ENCODE measurements at regions not wholly inside any gene's neighbourhood (a gene's known extent, or its start where the extent isn't known, plus 50 kb on each side); places are given as distances from the start of the nearest gene placed in this dataset.

DNA sequence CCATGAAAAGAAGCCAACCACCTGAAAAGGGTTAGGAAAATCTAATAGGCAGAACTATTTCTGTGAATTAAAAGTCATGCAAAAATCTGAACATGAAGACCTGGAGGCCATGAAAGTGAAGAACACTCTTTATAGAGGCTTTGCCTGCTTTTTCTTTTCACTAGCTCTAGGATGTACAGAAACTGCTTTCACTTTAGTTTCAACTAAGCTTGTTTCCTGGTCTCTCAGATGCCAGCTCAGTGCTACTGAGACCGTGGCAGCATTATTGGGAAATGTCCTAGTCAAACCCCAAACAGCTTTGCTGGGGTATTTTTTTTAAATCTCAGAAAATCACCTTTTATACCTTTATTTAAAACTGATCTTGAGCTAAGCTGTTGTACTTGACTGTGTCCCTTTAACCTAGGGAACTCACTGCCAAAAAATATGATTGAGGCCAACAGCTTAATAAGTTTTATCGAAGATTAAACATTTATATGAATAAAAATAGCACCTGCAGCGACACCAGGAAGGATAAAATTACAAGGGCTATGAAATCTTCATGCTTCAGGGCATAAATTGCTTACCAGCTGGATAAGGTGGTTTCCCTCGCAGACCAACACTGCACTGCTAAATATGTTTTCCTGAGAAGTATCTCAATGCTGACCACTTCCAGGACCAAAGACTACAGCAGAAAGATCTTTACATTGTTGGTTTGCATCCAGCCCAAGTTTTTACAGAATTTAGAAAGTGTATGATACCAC lies 621.8 kb upstream of the ZFHX3 start:
- peak in 2 of 3 experiments; percentile 5 to 46 for DNase-seq

DNA sequence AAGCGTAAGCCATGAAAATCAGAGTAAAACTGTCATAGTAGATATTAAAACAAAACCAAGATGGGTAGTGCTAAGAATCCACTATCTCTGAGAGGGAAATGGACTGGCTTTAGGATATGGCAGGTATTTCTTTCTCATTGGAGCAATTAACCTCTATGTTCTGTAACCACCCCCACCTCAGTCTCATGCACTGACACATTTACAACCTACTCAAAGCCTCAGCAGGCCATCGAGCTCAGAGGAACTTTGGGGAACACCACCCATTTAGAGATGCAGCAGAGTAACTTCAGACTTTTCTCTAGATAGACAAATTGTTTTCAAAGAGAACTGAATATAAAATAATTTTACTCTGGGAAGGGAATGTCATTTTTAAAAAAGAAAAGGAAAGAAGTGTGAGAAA lies 615.8 kb upstream of the ZFHX3 start:
- no peak for DNase-seq

DNA sequence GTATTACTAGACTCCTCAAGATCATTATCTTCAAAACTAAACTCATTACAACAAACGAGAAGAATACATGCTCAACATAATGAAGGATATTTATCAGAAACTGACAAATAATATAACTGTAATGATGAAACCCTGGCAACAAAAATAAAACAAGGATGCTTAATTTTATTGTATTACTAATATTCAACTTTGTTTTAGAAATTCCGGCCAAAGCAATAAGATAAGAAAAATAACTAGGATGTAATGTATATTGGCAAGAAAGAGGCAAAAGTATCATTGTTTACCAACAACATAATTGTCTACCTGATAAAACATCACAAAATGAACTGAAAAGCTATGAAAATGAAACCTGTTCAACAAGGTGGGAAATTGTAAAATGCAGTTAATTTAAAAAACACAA lies 588.3 kb upstream of the ZFHX3 start:
- DNase-seq = no peak

DNA sequence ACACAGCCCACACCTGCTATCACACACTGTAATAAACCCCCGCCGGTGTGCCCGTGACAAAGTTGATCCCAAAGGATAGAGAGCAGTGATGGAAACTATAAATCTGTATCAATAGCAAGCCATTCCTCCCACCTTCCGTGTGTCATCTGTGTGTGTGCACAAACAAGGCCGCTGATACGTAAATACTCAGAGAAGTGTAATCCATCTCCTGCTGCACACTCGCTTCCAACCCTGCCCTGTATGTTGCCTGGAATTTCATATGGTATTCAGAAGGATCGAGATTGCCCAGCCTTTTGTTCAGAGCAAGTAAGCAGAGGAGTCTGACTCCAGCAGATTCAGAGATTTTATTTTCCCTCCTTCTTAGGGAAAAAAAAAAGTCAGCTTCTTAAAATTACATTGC lies 581.1 kb upstream of the ZFHX3 start:
- DNase-seq = no peak

DNA sequence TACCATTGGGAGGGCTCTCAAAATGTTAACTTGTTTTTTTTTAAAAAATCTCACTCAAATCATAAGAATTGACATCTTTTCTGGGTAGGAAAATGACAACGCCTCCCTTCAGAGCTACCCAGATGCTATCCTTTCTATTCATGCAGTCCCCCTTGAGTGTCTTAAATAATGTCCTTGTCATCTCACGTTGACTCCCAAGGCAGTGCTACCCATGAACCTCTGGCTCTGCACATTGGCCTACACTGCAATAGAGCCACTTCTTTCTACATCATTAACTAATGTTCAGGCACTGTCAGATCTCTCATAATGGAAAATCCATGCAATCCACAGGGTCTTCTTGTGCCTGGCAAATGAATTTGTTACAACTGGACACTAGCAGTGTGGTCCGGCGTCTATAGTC lies 569.8 kb upstream of the ZFHX3 start:
- no peak for DNase-seq

DNA sequence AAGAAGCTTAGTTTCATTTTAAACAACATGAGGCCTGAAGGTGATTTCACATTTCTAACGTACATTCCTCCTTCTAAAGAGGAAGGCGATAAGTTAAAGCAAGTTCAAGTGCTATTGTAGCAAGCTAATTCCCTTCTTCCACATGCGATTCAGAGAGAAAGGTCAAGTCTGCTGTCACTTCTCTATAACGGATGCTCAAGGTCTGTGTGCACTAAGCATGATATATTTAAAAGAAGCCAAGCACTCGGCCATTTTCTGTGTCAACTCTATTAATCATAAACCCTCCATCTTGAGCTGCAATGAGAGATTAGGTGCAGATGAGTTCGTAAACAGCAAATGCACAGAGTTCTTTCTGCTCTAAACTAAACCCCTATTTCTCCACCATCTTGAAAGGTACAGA lies 568.8 kb upstream of the ZFHX3 start:
- no peak for DNase-seq

DNA sequence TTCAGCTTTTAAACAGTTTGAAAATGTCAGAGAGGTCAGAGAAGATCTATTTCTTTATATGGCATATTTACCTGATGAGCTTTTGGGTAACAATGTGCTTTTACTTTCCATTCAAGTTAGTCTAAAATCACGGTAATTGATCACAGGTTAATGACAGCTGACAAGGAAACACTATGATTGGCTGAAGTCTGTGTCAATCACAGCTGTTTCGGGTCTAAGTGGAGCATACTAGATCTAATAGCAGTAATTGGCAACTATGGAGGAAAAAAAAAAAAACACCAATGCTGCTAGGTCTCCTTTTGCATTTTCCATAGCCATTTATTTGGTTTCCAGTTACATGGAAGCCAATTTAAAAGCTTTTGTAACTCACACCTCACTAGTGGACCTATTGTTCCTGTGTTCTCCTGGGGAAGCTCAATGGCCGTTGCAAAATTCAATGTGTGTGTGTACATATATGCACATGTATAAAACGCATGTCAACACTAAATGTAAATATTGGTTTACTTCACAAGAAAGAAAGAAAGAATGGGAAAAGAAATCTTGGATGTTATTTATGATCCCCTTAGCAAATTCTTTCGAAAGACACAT lies 568.3 kb upstream of the ZFHX3 start:
- peak; percentile 11 to 64 (median 33) for DNase-seq

DNA sequence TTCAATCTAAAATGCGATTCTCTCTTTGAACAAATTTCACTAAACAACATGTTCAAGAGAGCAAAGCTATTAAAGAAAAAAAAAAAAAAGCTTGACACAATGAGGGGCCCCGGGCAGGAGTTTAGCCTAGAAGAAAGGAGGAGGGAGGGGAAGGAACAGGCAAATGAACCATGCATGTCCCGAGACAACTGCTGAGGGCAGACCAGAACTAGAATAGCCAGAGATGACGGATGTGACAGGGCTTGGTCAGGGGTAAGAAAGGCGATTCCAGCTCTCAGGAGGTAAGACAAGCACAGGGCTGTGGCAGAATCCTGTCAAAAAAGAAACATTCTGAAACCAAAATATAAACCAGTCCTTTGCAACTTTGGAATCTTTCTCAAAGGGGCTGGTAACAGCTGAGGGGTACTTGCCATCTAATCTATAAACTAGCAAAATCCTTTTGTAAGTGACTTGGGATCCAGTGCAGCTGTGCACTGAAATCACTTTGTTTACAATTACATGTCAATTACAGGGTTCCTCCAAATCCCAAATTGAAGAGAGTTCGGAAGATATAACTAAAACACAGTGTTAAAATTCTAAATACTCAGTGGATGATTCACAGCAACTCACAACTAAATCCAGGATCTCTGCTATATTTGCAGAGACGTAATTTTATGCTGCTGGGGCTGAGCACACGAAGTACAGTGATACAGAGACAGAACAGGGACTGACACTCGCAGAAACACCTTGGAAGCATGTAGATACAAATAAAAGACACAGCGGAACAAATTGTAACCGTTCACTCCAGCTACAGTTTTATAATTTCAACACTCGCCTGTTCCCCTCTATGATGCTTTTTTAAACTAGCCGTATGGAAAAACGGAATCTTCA lies 567.4 kb upstream of the ZFHX3 start:
- DNase-seq = peak in 1 of 3 experiments; percentile 17

DNA sequence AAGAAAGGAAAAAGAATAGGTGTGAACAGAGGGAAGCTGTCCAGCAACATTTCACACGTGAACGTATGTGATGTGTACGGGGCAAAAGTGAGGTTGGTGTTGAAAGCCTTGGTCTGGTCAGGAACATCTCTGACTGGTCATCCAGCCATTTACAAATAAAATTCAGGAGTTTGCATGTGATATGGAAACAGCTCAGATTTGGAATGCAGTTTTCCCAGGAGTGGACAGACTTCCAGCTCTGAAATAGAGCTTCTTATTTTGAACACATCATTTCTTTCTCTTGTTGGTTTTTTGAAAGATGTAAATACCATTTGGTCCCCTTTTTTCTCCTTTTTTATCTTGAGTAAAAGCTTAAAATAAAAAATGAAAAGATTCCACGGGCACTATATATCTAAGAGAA lies 566.2 kb upstream of the ZFHX3 start:
- DNase-seq = no peak

DNA sequence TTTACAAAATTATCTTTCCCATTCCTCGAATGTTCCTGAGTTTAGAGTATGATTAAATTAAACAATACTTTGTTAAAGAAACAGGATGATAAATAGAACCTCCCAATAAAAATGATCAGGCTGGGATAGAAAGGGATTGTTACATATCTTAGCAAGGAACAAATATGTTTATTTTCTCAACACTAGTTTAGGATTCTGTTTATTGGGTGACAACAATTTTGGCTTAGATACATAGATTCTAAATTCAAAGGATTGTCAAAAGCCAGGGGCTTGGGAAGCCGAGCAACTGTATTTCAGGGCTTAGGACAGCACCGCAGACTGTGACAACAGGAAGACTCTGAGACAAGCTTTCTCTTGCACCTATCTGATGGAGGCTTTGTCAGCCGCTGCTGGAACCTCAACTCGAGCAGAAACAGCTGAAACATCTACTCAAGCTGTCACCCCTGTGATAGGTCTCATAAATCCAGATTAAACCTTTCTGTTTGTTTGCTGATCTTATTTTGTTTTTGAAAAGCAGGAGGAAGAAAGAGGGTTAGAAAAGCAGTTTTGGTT lies 562.8 kb upstream of the ZFHX3 start:
- DNase-seq = peak in 1 of 3 experiments; percentile 31

DNA sequence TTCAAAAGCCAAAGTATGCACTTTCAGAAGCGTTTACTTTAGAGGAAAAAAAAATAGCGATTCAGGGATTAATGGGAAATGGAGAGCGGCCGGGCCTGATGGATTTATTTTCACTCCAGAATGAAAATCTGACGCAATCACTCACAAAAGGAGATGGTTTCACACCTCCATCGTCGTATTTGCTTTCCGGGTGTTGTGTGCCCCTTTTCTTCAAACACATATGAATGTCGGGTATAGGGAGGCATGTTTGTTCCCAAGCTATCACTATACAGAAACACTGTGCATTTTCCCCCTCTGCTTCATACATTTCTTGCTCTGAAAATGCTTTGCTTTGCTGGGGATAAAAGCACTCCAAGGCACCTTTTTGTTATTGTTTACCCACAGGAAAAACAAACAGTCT lies 562.2 kb upstream of the ZFHX3 start:
- DNase-seq = peak in 1 of 3 experiments; percentile 3

DNA sequence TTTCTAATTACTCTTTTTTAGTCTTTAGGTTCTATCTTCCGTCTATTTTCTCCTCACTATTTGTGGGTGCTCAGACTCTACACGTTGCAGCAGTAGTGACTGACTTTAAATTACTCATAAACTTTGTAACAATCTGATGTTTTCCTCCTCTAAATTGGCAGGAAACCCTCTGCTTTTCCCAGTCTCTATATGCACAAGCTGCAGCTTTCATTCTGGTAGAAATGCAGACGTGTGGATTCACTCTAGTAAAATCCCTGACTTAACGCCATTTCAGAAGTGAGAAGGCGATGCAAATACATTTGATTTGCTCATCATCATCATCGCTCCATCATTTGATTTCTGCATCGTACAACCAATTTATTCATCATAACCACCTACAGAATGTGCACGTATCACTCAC lies 561.0 kb upstream of the ZFHX3 start:
- DNase-seq = no peak

DNA sequence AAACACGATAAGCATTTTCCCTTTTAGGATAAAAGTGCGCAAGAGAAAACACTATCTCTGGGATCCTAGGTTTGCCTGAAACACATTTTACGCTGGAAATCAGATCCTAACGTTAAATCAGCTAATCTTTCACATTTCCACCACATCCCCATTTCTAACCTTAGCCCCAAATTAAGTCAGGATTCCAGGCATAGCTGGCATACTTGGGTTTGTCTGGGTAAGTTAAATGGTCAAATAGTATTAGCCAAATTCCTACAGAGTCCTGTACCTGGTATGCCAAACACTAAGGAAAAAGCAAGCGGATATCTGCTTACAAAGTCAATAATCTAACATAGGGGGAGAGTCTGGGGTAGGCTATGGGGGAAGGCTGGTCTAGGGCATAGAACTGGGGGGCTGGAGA lies 557.4 kb upstream of the ZFHX3 start:
- DNase-seq = no peak

DNA sequence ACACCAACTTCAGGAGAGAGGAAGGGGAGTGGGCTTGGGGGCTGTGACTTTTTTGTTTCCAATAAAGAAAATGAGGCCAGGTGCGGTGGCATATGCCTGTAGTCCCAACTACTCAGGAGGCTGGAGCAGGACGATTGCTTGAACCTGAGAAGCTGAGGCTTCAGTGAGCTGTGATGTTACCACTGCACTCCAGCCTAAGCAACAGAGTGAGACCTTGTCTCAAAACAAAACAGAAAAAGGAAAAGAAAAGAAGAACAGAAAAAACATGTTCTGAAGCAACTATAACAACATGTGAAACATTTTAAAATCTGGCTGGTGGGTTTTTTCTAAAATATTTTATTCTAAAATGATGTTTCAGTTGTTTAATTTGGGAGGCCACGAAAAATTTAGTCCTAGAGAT lies 554.0 kb upstream of the ZFHX3 start:
- no peak for DNase-seq

DNA sequence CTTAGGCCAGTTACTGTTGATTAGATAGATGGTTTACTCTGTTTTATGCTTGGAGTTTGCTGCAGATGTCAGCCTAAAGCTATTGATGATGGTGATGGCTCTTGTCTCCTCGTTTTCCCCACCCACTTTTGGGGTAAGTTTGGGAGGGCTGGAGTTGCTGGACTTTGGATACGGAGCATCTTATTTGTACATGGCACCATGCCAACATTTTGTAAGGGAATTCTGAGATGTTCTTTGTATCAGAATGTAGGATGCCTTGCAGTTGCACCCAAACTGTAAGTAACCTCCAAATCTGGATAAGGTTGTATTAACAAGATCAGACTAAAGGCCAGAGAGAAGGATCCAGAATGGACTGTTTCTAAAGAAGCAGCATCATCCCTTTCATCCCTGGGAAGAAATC lies 551.9 kb upstream of the ZFHX3 start:
- no peak for DNase-seq

DNA sequence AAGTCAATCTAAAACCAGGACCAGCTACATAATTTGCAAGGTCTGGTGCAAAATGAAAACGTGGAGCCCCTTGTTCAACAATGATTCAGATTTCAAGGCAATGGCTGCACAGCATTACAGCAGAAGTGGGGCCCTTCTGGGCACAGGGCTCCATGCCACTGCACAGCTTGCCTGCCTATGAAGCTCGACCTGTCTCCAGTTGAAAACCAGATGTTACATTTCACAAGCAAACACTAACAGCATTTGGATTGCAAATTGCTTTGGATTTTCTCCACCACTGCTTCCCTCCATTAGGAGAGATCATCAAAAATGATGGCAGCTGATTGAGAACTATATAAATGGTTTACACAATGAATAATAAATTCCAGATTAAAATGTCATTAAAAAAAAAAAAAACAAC lies 551.4 kb upstream of the ZFHX3 start:
- no peak for DNase-seq

DNA sequence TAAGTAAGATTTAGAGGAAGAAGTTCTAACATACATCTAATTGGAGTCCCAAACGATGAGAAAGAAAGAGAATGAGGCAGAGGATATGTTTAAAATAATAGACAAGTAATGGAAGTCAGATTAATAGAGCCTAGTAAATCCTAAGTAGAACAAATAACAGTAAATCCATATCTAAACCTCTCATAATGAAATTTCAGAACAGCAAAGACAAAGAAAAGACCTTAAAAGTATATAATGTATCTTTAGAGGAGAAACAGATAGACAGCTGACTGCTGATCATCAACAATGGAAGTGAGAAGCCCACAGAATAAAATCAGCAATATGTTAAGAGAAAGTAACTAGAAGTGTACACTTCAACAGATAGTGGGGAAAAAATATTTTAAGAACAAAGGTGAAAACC lies 536.2 kb upstream of the ZFHX3 start:
- DNase-seq = no peak

DNA sequence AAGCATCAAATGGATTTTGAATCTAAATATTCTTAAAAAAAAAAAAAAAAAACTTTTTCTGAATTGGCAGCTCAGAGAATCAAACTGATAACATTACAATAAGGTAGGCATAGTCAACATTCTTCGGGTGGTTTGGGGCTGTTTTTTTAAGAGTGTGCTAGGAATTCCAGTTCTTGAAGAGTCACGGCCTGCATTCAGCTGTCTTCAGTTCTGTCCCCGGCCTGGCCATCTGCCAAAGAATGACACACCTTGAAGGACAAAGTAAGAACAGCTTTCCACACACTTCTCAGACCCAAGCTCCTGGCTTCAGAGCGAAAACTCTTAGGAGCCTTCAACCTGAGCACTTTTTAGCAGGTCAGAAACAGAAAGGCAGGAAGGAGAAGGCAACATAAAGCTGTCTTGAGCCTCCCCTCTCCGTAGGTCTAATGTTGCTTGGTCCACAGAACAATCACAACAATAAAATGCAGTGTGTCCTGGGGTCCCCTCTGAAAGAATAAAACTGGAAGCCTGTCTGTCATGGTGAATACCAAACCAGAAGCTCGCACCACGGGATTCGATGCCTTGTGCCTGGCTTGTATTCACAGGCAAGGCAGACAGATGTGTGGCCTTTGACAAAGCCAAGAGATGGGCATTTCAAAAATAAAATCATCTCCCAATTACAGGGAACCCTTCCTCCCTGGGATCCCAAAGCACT lies 524.4 kb upstream of the ZFHX3 start:
- DNase-seq = peak in 2 of 3 experiments; percentile 1 to 63

DNA sequence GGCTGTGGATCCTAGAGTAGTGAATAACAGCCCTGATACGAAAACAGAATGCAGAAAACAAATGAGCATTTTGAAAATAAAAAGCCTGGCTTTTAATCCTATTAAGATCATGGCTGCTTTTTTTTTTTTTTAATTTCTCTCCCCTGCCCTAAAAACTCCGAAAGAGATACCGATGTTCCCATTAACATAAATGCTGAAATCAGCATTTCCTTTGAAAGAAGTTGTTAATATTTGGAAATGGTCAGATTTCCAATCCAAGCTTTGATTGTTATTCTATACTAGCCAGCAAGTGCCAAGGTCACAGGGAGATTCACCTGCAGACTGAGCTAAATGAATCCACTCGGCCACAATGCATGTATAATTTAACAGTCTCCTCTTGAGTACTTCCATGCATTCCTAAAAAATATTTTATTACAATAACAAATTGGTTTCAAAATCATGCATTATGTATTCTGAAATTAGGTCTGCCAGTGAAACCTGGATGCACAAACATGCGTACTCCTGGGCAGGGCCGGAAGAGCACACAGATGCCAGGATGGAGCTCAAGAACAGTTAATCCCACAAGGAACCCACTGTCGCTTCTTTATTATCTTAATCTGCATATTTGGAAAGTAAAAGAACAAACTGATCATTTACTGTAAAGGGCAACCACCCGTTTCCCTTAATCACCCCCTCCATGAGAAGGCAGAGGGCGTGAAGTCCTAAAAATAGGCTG lies 521.5 kb upstream of the ZFHX3 start:
- no peak for DNase-seq

DNA sequence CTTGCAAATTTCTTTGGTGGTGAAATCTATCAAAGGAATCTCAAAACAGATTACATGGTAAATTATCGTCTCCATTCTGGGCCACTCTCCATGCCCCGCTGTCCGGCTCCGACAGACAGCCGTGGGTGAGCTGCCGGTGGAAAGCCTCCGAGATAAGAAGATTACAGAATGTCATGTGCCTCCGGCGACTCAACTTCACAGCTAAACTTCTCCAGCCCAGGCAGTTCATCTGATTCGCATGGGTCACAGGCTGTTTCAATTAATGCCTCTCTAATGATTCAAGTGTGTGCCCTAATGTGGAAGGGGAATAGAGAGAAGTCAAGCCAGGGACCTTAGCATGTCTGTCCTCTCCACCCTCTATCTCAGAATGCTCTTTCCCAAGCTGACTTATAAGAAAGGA lies 520.8 kb upstream of the ZFHX3 start:
- no peak for DNase-seq

DNA sequence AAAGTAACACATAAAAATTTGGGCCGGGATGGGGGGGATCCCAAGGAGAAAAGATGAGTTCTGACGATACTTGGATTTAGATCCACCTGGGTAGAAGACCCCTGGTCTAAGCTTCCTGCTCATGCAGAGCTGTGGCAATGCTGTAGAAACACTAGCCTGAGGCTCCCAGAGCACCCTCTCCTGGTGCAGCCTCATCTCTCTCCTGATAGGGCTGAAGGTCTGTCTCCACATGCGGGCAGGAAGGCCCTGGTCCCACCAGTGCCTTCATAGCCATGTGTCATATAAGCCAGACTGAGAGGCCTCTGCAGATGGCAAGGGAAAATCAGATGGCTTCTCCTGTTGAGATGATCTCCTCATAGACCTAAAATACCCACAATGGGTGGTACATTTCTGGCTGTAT lies 518.0 kb upstream of the ZFHX3 start:
- DNase-seq = no peak

DNA sequence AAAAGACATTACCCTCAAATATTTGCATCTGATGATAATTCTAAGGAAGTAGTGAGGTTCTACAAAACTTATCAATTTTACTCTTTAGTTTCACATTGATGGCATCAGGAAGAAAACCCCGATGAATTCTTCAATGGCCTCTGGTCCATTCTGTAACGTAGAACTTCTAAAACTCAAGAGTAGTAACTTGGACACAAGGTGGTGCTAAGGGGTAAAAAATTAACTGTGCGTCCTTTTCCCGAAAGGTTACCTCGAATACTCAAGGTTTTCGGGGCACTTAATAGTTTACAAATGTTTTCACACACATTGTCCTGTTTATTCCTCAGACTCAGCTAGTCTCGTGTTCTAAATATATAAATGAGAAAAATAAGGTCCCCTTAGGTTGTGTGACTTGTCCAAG lies 517.3 kb upstream of the ZFHX3 start:
- peak; percentile 0 to 50 (median 8) for DNase-seq

Data from NCI-H1417 (cell line).